Peyer's patch (tissue), 4 donors: ENCODE measurements at regions not wholly inside any gene's neighbourhood (a gene's known extent, or its start where the extent isn't known, plus 50 kb on each side); places are given as distances from the start of the nearest gene placed in this dataset.

Experiments used
- POLR2A ChIP-seq, 2 donors: fragments of 450-650 bp; IDR thresholded peaks; one replicate each; pipeline ENCODE4 v1.5.1; 2017; ENCODE audit warnings: antibody characterized with exemption in 2 of 2, mild to moderate bottlenecking in 2 of 2, moderate library complexity in 2 of 2
- TF ChIP-seq, protein P1 (sequence below), 6 experiments: fragments of 450-650 bp in 4 of 6; fragments of 200-600 bp in 2 of 6; sonication (generic) in 1 of 6; IDR thresholded peaks; one replicate each; pipeline ENCODE4 v1.5.1; 2017 to 2019; ENCODE audit warnings: antibody characterized with exemption in 6 of 6, mild to moderate bottlenecking in 3 of 6, moderate library complexity in 1 of 6

DNA sequence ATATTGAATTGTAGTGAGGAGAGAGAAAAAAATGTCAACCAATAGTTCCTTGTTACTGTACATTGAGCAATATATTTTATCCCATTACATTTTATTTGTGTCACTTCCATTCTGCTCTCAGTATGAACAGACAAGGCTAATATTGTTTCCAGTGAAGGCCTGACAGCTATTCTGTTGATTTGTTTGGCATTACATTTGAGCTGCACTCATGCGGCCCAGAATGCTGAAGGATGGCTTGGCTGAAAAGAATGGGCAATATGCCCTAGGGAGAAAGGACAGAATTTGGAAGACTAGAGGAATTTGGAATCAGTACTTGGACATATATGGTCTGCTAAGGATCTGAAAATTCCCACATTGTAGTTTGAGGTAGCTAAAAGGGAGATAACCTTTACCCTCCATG, 1294.4 kb downstream of the CDH8 start:
- TF ChIP-seq, protein P1, sequence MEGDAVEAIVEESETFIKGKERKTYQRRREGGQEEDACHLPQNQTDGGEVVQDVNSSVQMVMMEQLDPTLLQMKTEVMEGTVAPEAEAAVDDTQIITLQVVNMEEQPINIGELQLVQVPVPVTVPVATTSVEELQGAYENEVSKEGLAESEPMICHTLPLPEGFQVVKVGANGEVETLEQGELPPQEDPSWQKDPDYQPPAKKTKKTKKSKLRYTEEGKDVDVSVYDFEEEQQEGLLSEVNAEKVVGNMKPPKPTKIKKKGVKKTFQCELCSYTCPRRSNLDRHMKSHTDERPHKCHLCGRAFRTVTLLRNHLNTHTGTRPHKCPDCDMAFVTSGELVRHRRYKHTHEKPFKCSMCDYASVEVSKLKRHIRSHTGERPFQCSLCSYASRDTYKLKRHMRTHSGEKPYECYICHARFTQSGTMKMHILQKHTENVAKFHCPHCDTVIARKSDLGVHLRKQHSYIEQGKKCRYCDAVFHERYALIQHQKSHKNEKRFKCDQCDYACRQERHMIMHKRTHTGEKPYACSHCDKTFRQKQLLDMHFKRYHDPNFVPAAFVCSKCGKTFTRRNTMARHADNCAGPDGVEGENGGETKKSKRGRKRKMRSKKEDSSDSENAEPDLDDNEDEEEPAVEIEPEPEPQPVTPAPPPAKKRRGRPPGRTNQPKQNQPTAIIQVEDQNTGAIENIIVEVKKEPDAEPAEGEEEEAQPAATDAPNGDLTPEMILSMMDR (IDR thresholded peaks at IDR 0.05): no peak
- TF ChIP-seq POLR2A (IDR thresholded peaks at IDR 0.05): no peak
